MM.1S (cell line): ENCODE measurements at regions not wholly inside any gene's neighbourhood (a gene's known extent, or its start where the extent isn't known, plus 50 kb on each side); places are given as distances from the start of the nearest gene placed in this dataset.

Experiments used
- DNase-seq: peaks from one replicate; pipeline ENCODE4 v3.0.0-alpha.2; 2015
- H2AFZ ChIP-seq: fragments of 300-600 bp; sonication (generic); 2 replicates; pipeline ENCODE4 v1.6.0; 2016; ENCODE audit warnings: antibody characterized with exemption, low read length
- H3F3A ChIP-seq: fragments of 300-600 bp; sonication (generic); 2 replicates; pipeline ENCODE4 v1.6.1; 2016; ENCODE audit warnings: mild to moderate bottlenecking, antibody characterized with exemption, low read length, moderate library complexity, mixed read lengths; ENCODE audit not compliant: insufficient read depth
- H3K27ac ChIP-seq: fragments of 300-600 bp; sonication (generic); 2 replicates; pipeline ENCODE4 v1.5.1; 2016; ENCODE audit warnings: mild to moderate bottlenecking, low read length
- H3K27me3 ChIP-seq: fragments of 300-600 bp; sonication (generic); replicated peaks from 2 replicates; pipeline ENCODE4 v1.6.0; 2016; ENCODE audit warnings: low read length; ENCODE audit not compliant: insufficient read depth
- H3K36me3 ChIP-seq: fragments of 300-600 bp; sonication (generic); replicated peaks from 2 replicates; pipeline ENCODE4 v1.6.1; 2016; ENCODE audit warnings: mild to moderate bottlenecking, low read length, mixed read lengths; ENCODE audit not compliant: insufficient read depth
- H3K4me1 ChIP-seq: fragments of 300-600 bp; sonication (generic); 2 replicates; pipeline ENCODE4 v1.6.1; 2016; ENCODE audit warnings: low read length, mixed read lengths
- H3K4me2 ChIP-seq: fragments of 300-600 bp; sonication (generic); 2 replicates; pipeline ENCODE4 v1.6.0; 2016; ENCODE audit warnings: low read depth, low read length
- H3K4me3 ChIP-seq: fragments of 300-600 bp; sonication (generic); 2 replicates; pipeline ENCODE4 v1.5.1; 2016; ENCODE audit warnings: low read length, mixed read lengths
- H3K79me2 ChIP-seq: fragments of 300-600 bp; sonication (generic); 2 replicates; pipeline ENCODE4 v1.6.1; 2016; ENCODE audit warnings: mixed run types, low read length, mixed read lengths
- H3K9ac ChIP-seq: fragments of 300-600 bp; sonication (generic); 2 replicates; pipeline ENCODE4 v1.6.1; 2016; ENCODE audit warnings: low read length, mixed read lengths
- H3K9me2 ChIP-seq: fragments of 300-600 bp; sonication (generic); replicated peaks from 2 replicates; pipeline ENCODE4 v1.6.1; 2016; ENCODE audit warnings: mild to moderate bottlenecking, low read length, mixed read lengths; ENCODE audit not compliant: insufficient read depth
- H3K9me3 ChIP-seq: fragments of 300-600 bp; sonication (generic); replicated peaks from 2 replicates; pipeline ENCODE4 v1.6.1; 2016; ENCODE audit warnings: mild to moderate bottlenecking, low read length, mixed read lengths; ENCODE audit not compliant: insufficient read depth
- H4K20me1 ChIP-seq: fragments of 300-600 bp; sonication (generic); 2 replicates; pipeline ENCODE4 v1.6.1; 2016; ENCODE audit warnings: mild to moderate bottlenecking, low read length, moderate library complexity, mixed read lengths; ENCODE audit not compliant: insufficient read depth
- EZH2 ChIP-seq: fragments of 300-600 bp; sonication (generic); optimal IDR thresholded peaks from 2 replicates; pipeline ENCODE3; 2017; ENCODE audit warnings: low read depth, mild to moderate bottlenecking, antibody characterized with exemption, low read length, mixed read lengths
- EZH2phosphoT487 ChIP-seq: fragments of 300-600 bp; sonication (generic); IDR thresholded peaks from 2 replicates; pipeline ENCODE4 v1.6.1; 2018; ENCODE audit warnings: antibody characterized with exemption, low read length
- TF ChIP-seq, protein P1 (sequence below): fragments of 300-600 bp; sonication (generic); IDR thresholded peaks from 2 replicates; pipeline ENCODE4 v1.5.1; 2016; ENCODE audit warnings: antibody characterized with exemption, low read length, mixed read lengths

DNA sequence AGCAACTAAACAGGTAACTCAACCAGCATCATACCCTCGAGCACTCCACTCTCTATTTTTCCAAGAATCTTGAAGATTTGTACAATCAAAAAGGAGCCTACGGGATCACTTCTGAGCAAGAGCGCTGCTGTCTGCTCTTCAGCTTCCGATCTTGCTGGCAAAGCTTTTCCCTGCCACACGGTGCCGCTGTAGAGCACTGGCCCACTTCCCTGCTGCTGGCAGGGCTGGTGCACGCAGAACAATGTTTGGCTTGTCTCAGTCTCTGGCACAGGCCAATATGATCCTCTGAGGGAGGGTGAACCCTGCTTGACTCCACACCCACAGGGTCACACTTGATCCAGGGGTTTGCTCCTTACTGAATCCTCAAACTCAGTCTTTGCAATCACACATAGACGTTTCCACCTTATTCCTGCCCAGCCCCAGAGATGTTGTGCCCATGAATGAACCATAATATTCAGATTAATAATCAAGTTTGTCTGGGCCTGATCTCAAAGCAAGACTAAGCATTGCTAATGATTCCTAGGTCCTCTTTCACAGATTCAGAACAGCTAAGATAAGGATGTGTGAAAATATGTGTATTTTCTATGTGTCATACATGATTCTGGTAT lies 536.6 kb downstream of the SOX6 start:
- no peaks in the 10 kb centered on the region for H3F3A ChIP-seq
- no peaks in the 10 kb centered on the region for H3K4me1 ChIP-seq
- no peaks in the 10 kb centered on the region for H3K27me3 ChIP-seq
- no peaks in the 10 kb centered on the region for H3K9me3 ChIP-seq
- H3K9ac ChIP-seq: no peak overlapping the region
- H3K27ac ChIP-seq: no peak overlapping the region
- no peaks in the 10 kb centered on the region for H3K9me2 ChIP-seq
- H3K36me3 ChIP-seq: no peaks in the 10 kb centered on the region
- H3K4me2 ChIP-seq: no peak overlapping the region
- peak; percentile 53 for DNase-seq
- H3K79me2 ChIP-seq: no peaks in the 10 kb centered on the region
- TF ChIP-seq EZH2: no peak
- TF ChIP-seq, protein P1, sequence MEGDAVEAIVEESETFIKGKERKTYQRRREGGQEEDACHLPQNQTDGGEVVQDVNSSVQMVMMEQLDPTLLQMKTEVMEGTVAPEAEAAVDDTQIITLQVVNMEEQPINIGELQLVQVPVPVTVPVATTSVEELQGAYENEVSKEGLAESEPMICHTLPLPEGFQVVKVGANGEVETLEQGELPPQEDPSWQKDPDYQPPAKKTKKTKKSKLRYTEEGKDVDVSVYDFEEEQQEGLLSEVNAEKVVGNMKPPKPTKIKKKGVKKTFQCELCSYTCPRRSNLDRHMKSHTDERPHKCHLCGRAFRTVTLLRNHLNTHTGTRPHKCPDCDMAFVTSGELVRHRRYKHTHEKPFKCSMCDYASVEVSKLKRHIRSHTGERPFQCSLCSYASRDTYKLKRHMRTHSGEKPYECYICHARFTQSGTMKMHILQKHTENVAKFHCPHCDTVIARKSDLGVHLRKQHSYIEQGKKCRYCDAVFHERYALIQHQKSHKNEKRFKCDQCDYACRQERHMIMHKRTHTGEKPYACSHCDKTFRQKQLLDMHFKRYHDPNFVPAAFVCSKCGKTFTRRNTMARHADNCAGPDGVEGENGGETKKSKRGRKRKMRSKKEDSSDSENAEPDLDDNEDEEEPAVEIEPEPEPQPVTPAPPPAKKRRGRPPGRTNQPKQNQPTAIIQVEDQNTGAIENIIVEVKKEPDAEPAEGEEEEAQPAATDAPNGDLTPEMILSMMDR: peak; percentile 89
- no peak for TF ChIP-seq EZH2phosphoT487
- no peaks in the 10 kb centered on the region for H4K20me1 ChIP-seq
- no peak overlapping the region for H3K4me3 ChIP-seq
- H2AFZ ChIP-seq: no peak overlapping the region

DNA sequence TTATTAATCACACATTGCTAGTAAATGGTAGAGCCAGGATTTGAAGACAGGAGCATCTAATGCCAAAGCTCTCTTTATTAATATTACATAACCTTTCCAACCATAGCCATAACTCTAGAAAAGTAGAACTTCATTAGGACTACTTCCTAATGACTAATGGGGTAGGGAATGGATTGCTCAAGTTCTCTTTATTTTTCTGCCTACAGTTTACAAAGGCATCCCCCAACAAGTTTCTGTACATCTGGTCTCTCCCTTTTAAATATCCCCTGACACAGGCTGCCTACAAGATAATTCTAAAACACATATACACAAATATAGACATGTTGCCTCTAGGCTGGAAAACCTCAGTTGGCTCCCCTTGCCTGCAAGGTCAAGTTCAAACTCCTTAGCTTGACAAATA lies 534.9 kb downstream of the SOX6 start:
- DNase-seq: no peak
- H4K20me1 ChIP-seq: no peaks in the 10 kb centered on the region

DNA sequence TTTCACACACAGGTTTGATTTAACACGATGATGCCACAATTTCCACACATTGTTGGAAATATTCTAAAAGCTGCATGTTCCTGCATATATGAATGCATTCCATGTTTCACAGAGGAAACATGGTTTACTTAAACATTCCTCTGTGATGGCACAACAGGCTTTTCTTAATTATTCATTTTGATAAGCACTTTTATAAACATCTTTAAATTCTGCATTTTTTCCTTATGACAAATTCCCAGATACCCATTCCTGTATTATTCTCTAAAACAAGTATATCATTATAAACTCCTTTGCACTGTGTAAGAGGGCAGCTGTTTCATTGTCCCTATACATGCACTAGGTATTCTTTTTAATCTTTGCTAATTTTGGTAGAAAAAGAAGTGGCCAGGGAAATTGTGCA lies 532.3 kb downstream of the SOX6 start:
- Histone ChIP-seq H2AFZ (no peak overlapping the region), H3K4me3 (no peak overlapping the region), H3F3A (no peaks in the 10 kb centered on the region), H3K27ac (no peak overlapping the region), H3K27me3 (no peaks in the 10 kb centered on the region), H3K9me3 (no peaks in the 10 kb centered on the region), H3K4me1 (no peaks in the 10 kb centered on the region), H3K79me2 (no peaks in the 10 kb centered on the region), H3K36me3 (no peaks in the 10 kb centered on the region), H3K9me2 (no peaks in the 10 kb centered on the region), H3K4me2 (no peak overlapping the region), H3K9ac (no peak overlapping the region), H4K20me1 (no peaks in the 10 kb centered on the region)
- DNase-seq: no peak
- TF ChIP-seq EZH2: no peak
- TF ChIP-seq EZH2phosphoT487: no peak
- TF ChIP-seq, protein P1: no peak

More for the DNA sequence above, 534.9 kb downstream of the SOX6 start:
- Histone ChIP-seq H3K9me3 (no peaks in the 10 kb centered on the region), H3K27me3 (no peaks in the 10 kb centered on the region), H3K36me3 (no peaks in the 10 kb centered on the region), H2AFZ (no peak overlapping the region), H3K4me2 (no peak overlapping the region), H3K9me2 (no peaks in the 10 kb centered on the region), H3K9ac (no peak overlapping the region), H3K27ac (no peak overlapping the region), H3K4me3 (no peak overlapping the region), H3K4me1 (no peaks in the 10 kb centered on the region), H3K79me2 (no peaks in the 10 kb centered on the region), H3F3A (no peaks in the 10 kb centered on the region)
- no peak for TF ChIP-seq EZH2phosphoT487
- TF ChIP-seq, protein P1: no peak
- TF ChIP-seq EZH2: no peak
